ENCODE measurements at regions not wholly inside any gene's neighbourhood (a gene's known extent, or its start where the extent isn't known, plus 50 kb on each side); places are given as distances from the start of the nearest gene placed in this dataset.

GRCh38 chr20:60064554-60065196, 106.5 kb downstream of the CDH26 start:
- no peak overlapping the region for H3K27ac Mint-ChIP-seq
- no peak for DNase-seq
- peaks cover 22% of the 10 kb centered on the region for H3K27me3 Mint-ChIP-seq (ENCODE audit: low read depth, poor library complexity)
- no peaks in the 10 kb centered on the region for H3K36me3 Mint-ChIP-seq (ENCODE audit: low read depth)
- H3K9me3 Mint-ChIP-seq: peaks cover 4% of the 10 kb centered on the region
- TF ChIP-seq CTCF (IDR thresholded peaks at IDR 0.05): no peak
- no peaks in the 10 kb centered on the region for H3K4me1 Mint-ChIP-seq
- no peak overlapping the region for H3K4me3 Mint-ChIP-seq

GRCh38 chr20:60065741-60066437, 107.7 kb downstream of the CDH26 start:
- no peak for DNase-seq
- Mint-ChIP-seq H3K36me3 (ENCODE audit: low read depth) (no peaks in the 10 kb centered on the region), H3K27me3 (ENCODE audit: low read depth, poor library complexity) (peaks cover 19% of the 10 kb centered on the region), H3K27ac (no peak overlapping the region), H3K4me1 (no peaks in the 10 kb centered on the region), H3K9me3 (peaks cover 4% of the 10 kb centered on the region), H3K4me3 (no peak overlapping the region)
- no peak for TF ChIP-seq CTCF (IDR thresholded peaks at IDR 0.05)

- H3K4me3 Mint-ChIP-seq: no peak overlapping the region
- no peak for TF ChIP-seq CTCF (IDR thresholded peaks at IDR 0.05)
- H3K27ac Mint-ChIP-seq: no peak overlapping the region
- no peaks in the 10 kb centered on the region for H3K36me3 Mint-ChIP-seq (ENCODE audit: low read depth)
- H3K4me1 Mint-ChIP-seq: no peaks in the 10 kb centered on the region
- DNase-seq: no peak
- H3K9me3 Mint-ChIP-seq: peaks cover 4% of the 10 kb centered on the region
- H3K27me3 Mint-ChIP-seq (ENCODE audit: low read depth, poor library complexity): peaks cover 19% of the 10 kb centered on the region
Observed at GRCh38 chr20:60066438-60066823, 108.2 kb downstream of the CDH26 start.

- Mint-ChIP-seq H3K27me3 (ENCODE audit: low read depth, poor library complexity) (peaks cover 16% of the 10 kb centered on the region), H3K36me3 (ENCODE audit: low read depth) (no peaks in the 10 kb centered on the region), H3K27ac (no peak overlapping the region), H3K9me3 (peaks cover 16% of the 10 kb centered on the region), H3K4me3 (no peak overlapping the region), H3K4me1 (no peaks in the 10 kb centered on the region)
- no peak for DNase-seq
- TF ChIP-seq CTCF (IDR thresholded peaks at IDR 0.05): no peak
Observed at GRCh38 chr20:60068509-60068908, 110.3 kb downstream of the CDH26 start.

GRCh38 chr20:60069656-60070055, 111.4 kb downstream of the CDH26 start:
- Mint-ChIP-seq H3K36me3 (ENCODE audit: low read depth) (no peaks in the 10 kb centered on the region), H3K9me3 (peaks cover 17% of the 10 kb centered on the region), H3K27me3 (ENCODE audit: low read depth, poor library complexity) (peaks cover 13% of the 10 kb centered on the region), H3K4me1 (no peaks in the 10 kb centered on the region), H3K27ac (no peak overlapping the region), H3K4me3 (no peak overlapping the region)
- no peak for DNase-seq
- TF ChIP-seq CTCF (IDR thresholded peaks at IDR 0.05): no peak

GRCh38 chr20:60070791-60071190, 112.6 kb downstream of the CDH26 start:
- no peaks in the 10 kb centered on the region for H3K36me3 Mint-ChIP-seq (ENCODE audit: low read depth)
- peaks cover 17% of the 10 kb centered on the region for H3K9me3 Mint-ChIP-seq
- peaks cover 19% of the 10 kb centered on the region for H3K27me3 Mint-ChIP-seq (ENCODE audit: low read depth, poor library complexity)
- no peak overlapping the region for H3K4me3 Mint-ChIP-seq
- DNase-seq: no peak
- TF ChIP-seq CTCF (IDR thresholded peaks at IDR 0.05): no peak
- no peak overlapping the region for H3K27ac Mint-ChIP-seq
- no peaks in the 10 kb centered on the region for H3K4me1 Mint-ChIP-seq
